SIG-M5 (cell line): ENCODE measurements at regions not wholly inside any gene's neighbourhood (a gene's known extent, or its start where the extent isn't known, plus 50 kb on each side); places are given as distances from the start of the nearest gene placed in this dataset.
"Not testable (repeated sequence)": the region's sequence is repeated elsewhere in the genome, so short reads cannot be mapped to it uniquely, and the experiment has no call there.

Experiments used
- DNase-seq: peaks from one replicate; lab custom pipeline; 2025; lab: John Stamatoyannopoulos, UW

GRCh38 chr15:62272290-62272689 lies 107.2 kb upstream of the C2CD4B start:
- DNase-seq, result no peak

- no peak for DNase-seq
Observed at GRCh38 chr15:62275831-62276230, 110.7 kb upstream of the C2CD4B start.

- DNase-seq, result no peak
Observed at GRCh38 chr15:62277816-62278394, 112.8 kb upstream of the C2CD4B start.

- DNase-seq, result no peak
Observed at GRCh38 chr15:62278534-62278933, 113.4 kb upstream of the C2CD4B start.

GRCh38 chr15:62279041-62279440 lies 114.0 kb upstream of the C2CD4B start:
- no peak for DNase-seq

- no peak for DNase-seq
Observed at GRCh38 chr15:62280625-62281024, 115.5 kb upstream of the C2CD4B start.

- not testable (repeated sequence) for DNase-seq
Observed at GRCh38 chr15:62281801-62282200, 116.7 kb upstream of the C2CD4B start.

GRCh38 chr15:62287066-62287857 lies 122.2 kb upstream of the C2CD4B start:
- no peak for DNase-seq

- no peak for DNase-seq
Observed at GRCh38 chr15:62288361-62289017, 123.4 kb upstream of the C2CD4B start.

- DNase-seq, result no peak
Observed at GRCh38 chr15:62291262-62291661, 126.2 kb upstream of the C2CD4B start.

GRCh38 chr15:62296756-62297507 lies 131.8 kb upstream of the C2CD4B start:
- no peak for DNase-seq

GRCh38 chr15:62297522-62297921 lies 132.4 kb upstream of the C2CD4B start:
- DNase-seq, result no peak

GRCh38 chr15:62297933-62298332 lies 132.8 kb upstream of the C2CD4B start:
- DNase-seq, result no peak

- DNase-seq, result no peak
Observed at GRCh38 chr15:62298811-62299210, 133.7 kb upstream of the C2CD4B start.

- DNase-seq, result no peak
Observed at GRCh38 chr15:62299541-62299940, 134.5 kb upstream of the C2CD4B start.

- no peak for DNase-seq
Observed at GRCh38 chr15:62301993-62302675, 137.0 kb upstream of the C2CD4B start.

GRCh38 chr15:62306851-62307504 lies 141.9 kb upstream of the C2CD4B start:
- no peak for DNase-seq

- no peak for DNase-seq
Observed at GRCh38 chr15:62307551-62307950, 142.5 kb upstream of the C2CD4B start.

- no peak for DNase-seq
Observed at GRCh38 chr15:62316413-62317060, 151.5 kb upstream of the C2CD4B start.

- no peak for DNase-seq
Observed at GRCh38 chr15:62320259-62320658, 155.2 kb upstream of the C2CD4B start.

- DNase-seq, result no peak
Observed at GRCh38 chr15:62323353-62323890, 158.3 kb upstream of the C2CD4B start.
